ENCODE measurements at regions not wholly inside any gene's neighbourhood (a gene's known extent, or its start where the extent isn't known, plus 50 kb on each side); places are given as distances from the start of the nearest gene placed in this dataset.

DNA sequence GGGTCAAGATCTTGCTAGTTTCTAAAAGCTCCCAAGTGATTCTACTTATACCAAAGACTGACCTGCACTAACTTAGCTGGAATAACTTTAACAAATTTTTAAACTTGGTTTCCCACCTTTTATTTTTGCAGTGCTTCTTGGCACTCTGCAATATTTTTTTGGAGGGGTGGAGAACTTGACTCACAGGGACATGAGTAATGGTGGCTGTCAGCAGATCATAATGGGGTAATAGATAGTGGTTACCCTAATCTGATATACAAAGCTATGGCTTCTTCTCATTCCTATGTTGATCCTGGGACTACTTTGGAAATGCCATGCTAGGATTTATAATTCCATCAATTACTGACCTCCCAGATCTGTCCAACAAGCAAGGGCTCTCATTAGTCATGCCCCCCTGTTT lies 295.7 kb downstream of the GPAT3 start:
- intact Hi-C loops (cut with DNase I) = no loop called here
- Histone ChIP-seq H3K4me3 (no peak overlapping the region), H3K4me1 (replicated peaks in 1 of 2) (no peaks in the 10 kb centered on the region), H3K27ac (no peak overlapping the region), H3K27me3 (no peaks in the 10 kb centered on the region), H3K36me3 (replicated peaks in 1 of 2) (no peaks in the 10 kb centered on the region), H3K9me3 (replicated peaks in 1 of 3) (no peaks in the 10 kb centered on the region)
- TF ChIP-seq POLR2A (IDR thresholded peaks at IDR 0.05) (no peak), CTCF (IDR thresholded peaks at IDR 0.05) (no peak)
- no peak for DNase-seq

DNA sequence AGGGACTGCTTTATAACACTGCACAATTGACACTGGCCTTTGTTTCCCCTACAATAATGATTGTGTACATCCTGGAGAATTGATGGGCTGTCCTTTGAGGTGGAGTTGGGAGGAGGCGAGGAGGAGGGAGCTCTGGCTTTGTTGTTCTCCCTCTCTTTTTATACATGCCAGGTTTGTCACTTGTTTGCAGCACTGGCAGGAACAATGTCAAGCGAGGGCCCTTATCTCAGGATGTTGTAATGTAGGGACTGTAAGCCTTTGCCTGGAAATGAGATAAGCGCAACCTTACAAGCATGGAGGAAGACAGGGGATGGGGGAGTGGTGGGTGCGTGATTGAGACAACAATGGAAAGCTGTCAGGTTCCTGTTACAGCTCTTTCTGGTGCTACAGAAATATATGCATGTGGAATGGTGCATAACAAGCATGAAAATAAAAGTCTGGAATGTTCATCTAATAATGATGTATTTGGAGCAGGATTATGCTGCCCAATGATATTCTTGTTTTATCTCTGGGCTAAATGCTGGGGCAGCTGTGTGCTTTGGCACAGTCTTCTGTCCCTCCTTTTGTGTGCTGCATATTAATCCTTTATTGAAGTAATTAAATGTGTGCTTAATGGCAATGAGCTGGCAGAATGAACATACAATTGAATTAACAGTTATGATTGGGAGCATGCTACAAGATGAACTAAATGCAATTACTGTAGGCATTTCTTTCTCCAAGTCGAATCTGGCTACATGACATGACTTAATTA lies 294.4 kb downstream of the GPAT3 start:
- no peaks in the 10 kb centered on the region for H3K36me3 ChIP-seq (replicated peaks in 1 of 2)
- no peaks in the 10 kb centered on the region for H3K4me1 ChIP-seq (replicated peaks in 1 of 2)
- intact Hi-C loops (cut with DNase I) = no loop called here
- H3K27ac ChIP-seq = no peak overlapping the region
- no peak overlapping the region for H3K4me3 ChIP-seq
- no peaks in the 10 kb centered on the region for H3K27me3 ChIP-seq
- TF ChIP-seq CTCF (IDR thresholded peaks at IDR 0.05) = no peak
- no peaks in the 10 kb centered on the region for H3K9me3 ChIP-seq (replicated peaks in 1 of 3)
- peak in 1 of 7 donors; percentile 2 for DNase-seq
- WGBS, 4 donors = 52 to 57% (median 55%) methylated on average over 5 of the region's 5 CpGs

DNA sequence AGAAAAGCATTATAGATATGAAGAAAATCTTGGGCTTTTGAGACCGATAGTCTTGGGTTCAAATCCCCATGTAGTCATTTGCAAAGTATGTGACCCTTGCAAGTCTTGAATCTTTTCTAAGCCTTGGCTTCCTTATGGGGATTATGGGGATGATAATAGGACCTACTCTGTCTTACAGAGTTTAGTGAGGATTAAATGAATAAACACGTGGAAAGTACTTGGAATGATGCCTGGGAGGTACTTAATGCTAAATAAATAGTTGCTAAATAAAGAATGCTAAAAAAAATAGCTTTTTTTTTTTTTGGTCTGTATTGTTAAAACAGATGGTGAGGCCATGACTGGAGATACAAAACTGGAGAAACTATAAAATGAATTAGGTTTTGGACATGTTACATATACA lies 292.7 kb downstream of the GPAT3 start:
- WGBS, 4 donors = 46 to 67% (median 59%) methylated on average over 2 of the region's 2 CpGs
- no peak for DNase-seq
- no peaks in the 10 kb centered on the region for H3K9me3 ChIP-seq (replicated peaks in 1 of 3)
- H3K4me3 ChIP-seq = no peak overlapping the region
- no peaks in the 10 kb centered on the region for H3K4me1 ChIP-seq (replicated peaks in 1 of 2)
- H3K27me3 ChIP-seq = no peaks in the 10 kb centered on the region
- no peak for TF ChIP-seq CTCF (IDR thresholded peaks at IDR 0.05)
- H3K27ac ChIP-seq = no peak overlapping the region
- intact Hi-C loops (cut with DNase I) = no loop called here
- no peaks in the 10 kb centered on the region for H3K36me3 ChIP-seq (replicated peaks in 1 of 2)

GRCh38 chr4:83821493-83821892 lies 285.6 kb downstream of the GPAT3 start:
- intact Hi-C loops (cut with DNase I) = no loop called here
- H3K4me3 ChIP-seq = no peak overlapping the region
- H3K9me3 ChIP-seq (replicated peaks in 1 of 3) = no peaks in the 10 kb centered on the region
- no peaks in the 10 kb centered on the region for H3K36me3 ChIP-seq (replicated peaks in 1 of 2)
- no peak for DNase-seq
- no peaks in the 10 kb centered on the region for H3K4me1 ChIP-seq (replicated peaks in 1 of 2)
- no peaks in the 10 kb centered on the region for H3K27me3 ChIP-seq
- no peak overlapping the region for H3K27ac ChIP-seq
- no peak for TF ChIP-seq POLR2A (IDR thresholded peaks at IDR 0.05)
- TF ChIP-seq CTCF (IDR thresholded peaks at IDR 0.05) = no peak
